Ovary (tissue), 3 donors: ENCODE measurements at regions not wholly inside any gene's neighbourhood (a gene's known extent, or its start where the extent isn't known, plus 50 kb on each side); places are given as distances from the start of the nearest gene placed in this dataset.

Experiments
- EP300 ChIP-seq: sonication (generic); formaldehyde crosslinking; IDR thresholded peaks from one replicate; pipeline ENCODE4 v1.6.1; 2017; ENCODE audit warnings: antibody characterized with exemption
- POLR2A ChIP-seq: fragments of 450-650 bp; IDR thresholded peaks from one replicate; pipeline ENCODE4 v1.6.1; 2017; ENCODE audit warnings: antibody characterized with exemption, mild to moderate bottlenecking, moderate library complexity
- TF ChIP-seq, protein P1 (sequence below), 3 donors: fragments of 450-650 bp in 2 of 3; fragments of 200-600 bp in 1 of 3; IDR thresholded peaks; one replicate each; pipeline versions ENCODE4 v1.5.1 to v1.8.0; 2016 to 2022; ENCODE audit warnings: antibody characterized with exemption in 3 of 3, mild to moderate bottlenecking in 1 of 3
- donor health status: DM: no; HTN: no; CAD: no.

DNA sequence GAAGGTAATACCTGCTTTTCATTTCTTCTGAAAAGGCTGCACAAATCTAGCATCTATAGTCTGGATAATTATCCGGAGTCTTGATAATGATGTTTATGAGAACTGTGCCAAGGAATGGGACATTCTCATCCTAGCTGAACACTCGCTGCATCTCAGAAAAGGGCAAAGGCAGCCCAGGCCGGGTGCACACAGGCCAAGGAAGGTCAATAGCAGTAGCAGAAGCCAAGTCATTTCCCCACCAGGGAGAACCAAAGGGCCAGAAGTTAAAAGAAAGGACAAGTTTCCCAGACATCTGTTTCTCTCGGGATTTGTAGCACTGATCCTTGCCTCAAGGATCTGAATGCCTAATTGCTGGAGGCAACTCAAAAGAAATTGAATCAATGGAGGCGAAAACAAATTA, 66.1 kb upstream of the ANKRD55 start:
- TF ChIP-seq, protein P1, sequence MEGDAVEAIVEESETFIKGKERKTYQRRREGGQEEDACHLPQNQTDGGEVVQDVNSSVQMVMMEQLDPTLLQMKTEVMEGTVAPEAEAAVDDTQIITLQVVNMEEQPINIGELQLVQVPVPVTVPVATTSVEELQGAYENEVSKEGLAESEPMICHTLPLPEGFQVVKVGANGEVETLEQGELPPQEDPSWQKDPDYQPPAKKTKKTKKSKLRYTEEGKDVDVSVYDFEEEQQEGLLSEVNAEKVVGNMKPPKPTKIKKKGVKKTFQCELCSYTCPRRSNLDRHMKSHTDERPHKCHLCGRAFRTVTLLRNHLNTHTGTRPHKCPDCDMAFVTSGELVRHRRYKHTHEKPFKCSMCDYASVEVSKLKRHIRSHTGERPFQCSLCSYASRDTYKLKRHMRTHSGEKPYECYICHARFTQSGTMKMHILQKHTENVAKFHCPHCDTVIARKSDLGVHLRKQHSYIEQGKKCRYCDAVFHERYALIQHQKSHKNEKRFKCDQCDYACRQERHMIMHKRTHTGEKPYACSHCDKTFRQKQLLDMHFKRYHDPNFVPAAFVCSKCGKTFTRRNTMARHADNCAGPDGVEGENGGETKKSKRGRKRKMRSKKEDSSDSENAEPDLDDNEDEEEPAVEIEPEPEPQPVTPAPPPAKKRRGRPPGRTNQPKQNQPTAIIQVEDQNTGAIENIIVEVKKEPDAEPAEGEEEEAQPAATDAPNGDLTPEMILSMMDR (IDR thresholded peaks at IDR 0.05): no peak
- TF ChIP-seq POLR2A (no peak), EP300 (no peak)
